GM20431 (cell line): ENCODE measurements at regions not wholly inside any gene's neighbourhood (a gene's known extent, or its start where the extent isn't known, plus 50 kb on each side); places are given as distances from the start of the nearest gene placed in this dataset.

Source experiments
- in situ Hi-C: fragments of 300-500 bp; cut with MseI, MboI; formaldehyde crosslinking; loops from one replicate; pipeline ENCODE4 v1.15.0; 2020; ENCODE audit warnings: low sequenced_read_pairs; ENCODE audit not compliant: unreplicated experiment

GRCh38 chr14:38910092-38910491 lies 192.9 kb downstream of the SEC23A start:
- in situ Hi-C loops: no loop called here

- in situ Hi-C loops: no loop called here
Observed at GRCh38 chr14:38904959-38905358, 198.1 kb downstream of the SEC23A start.

- in situ Hi-C loops: no loop called here
Observed at GRCh38 chr14:38901791-38902190, 201.2 kb downstream of the SEC23A start.

GRCh38 chr14:38900887-38901286 lies 202.1 kb downstream of the SEC23A start:
- in situ Hi-C loops: no loop called here

- in situ Hi-C loops: no loop called here
Observed at GRCh38 chr14:38887696-38888095, 215.3 kb downstream of the SEC23A start.

GRCh38 chr14:38884109-38884508 lies 218.9 kb downstream of the SEC23A start:
- in situ Hi-C loops: no loop called here

- in situ Hi-C loops: no loop called here
Observed at GRCh38 chr14:38883127-38883526, 219.9 kb downstream of the SEC23A start.

- in situ Hi-C loops: no loop called here
Observed at GRCh38 chr14:38882533-38882932, 220.5 kb downstream of the SEC23A start.

- in situ Hi-C loops: no loop called here
Observed at GRCh38 chr14:38880643-38881524, 222.2 kb downstream of the SEC23A start.

GRCh38 chr14:38877744-38878388 lies 225.2 kb downstream of the SEC23A start:
- in situ Hi-C loops: no loop called here

GRCh38 chr14:38874721-38875120 lies 228.3 kb downstream of the SEC23A start:
- in situ Hi-C loops: no loop called here

- in situ Hi-C loops: no loop called here
Observed at GRCh38 chr14:38873941-38874612, 229.0 kb downstream of the SEC23A start.

GRCh38 chr14:38870296-38870836 lies 232.7 kb downstream of the SEC23A start:
- in situ Hi-C loops: no loop called here

- in situ Hi-C loops: no loop called here
Observed at GRCh38 chr14:38868399-38869290, 234.4 kb downstream of the SEC23A start.

- in situ Hi-C loops: no loop called here
Observed at GRCh38 chr14:38867561-38868150, 235.4 kb downstream of the SEC23A start.

- in situ Hi-C loops: no loop called here
Observed at GRCh38 chr14:38866461-38866860, 236.6 kb downstream of the SEC23A start.

GRCh38 chr14:38862366-38862765 lies 240.7 kb downstream of the SEC23A start:
- in situ Hi-C loops: no loop called here

- in situ Hi-C loops: no loop called here
Observed at GRCh38 chr14:38860530-38860929, 242.5 kb downstream of the SEC23A start.

GRCh38 chr14:38856798-38857197 lies 246.2 kb downstream of the SEC23A start:
- in situ Hi-C loops: no loop called here
